Testis (tissue), 2 donors: ENCODE measurements at regions not wholly inside any gene's neighbourhood (a gene's known extent, or its start where the extent isn't known, plus 50 kb on each side); places are given as distances from the start of the nearest gene placed in this dataset.

Source experiments
- POLR2A ChIP-seq: fragments of 450-650 bp; IDR thresholded peaks from one replicate; pipeline ENCODE4 v1.6.1; 2017; ENCODE audit warnings: antibody characterized with exemption, mild to moderate bottlenecking, moderate library complexity
- TF ChIP-seq, protein P1 (sequence below), 3 experiments: fragments of 450-650 bp in 2 of 3; fragments of 200-600 bp in 1 of 3; sonication (generic) in 1 of 3; IDR thresholded peaks; one replicate each; pipeline ENCODE4 v1.5.1; 2016 to 2019; ENCODE audit warnings: antibody characterized with exemption in 3 of 3, mild to moderate bottlenecking in 2 of 3, moderate library complexity in 1 of 3

DNA sequence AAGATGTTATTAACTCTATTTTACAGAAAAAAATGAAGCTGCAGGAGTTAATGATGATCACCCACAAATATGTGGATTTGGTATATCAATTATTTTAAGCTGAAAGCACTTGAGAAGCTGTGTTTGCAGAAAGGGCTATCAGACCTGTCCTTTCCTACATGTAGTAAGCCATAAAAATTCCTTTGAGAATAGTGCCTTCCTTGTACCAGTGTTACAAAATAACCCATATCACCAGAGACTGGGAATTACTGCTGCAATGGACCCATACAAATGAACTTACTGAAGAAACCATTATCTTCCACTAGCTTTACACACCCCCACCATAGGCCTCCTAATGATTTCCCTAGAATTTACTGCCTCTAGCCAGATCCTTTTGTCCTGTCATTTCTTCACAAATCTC is 99.2 kb upstream of the ZRANB2 start:
- TF ChIP-seq, protein P1, sequence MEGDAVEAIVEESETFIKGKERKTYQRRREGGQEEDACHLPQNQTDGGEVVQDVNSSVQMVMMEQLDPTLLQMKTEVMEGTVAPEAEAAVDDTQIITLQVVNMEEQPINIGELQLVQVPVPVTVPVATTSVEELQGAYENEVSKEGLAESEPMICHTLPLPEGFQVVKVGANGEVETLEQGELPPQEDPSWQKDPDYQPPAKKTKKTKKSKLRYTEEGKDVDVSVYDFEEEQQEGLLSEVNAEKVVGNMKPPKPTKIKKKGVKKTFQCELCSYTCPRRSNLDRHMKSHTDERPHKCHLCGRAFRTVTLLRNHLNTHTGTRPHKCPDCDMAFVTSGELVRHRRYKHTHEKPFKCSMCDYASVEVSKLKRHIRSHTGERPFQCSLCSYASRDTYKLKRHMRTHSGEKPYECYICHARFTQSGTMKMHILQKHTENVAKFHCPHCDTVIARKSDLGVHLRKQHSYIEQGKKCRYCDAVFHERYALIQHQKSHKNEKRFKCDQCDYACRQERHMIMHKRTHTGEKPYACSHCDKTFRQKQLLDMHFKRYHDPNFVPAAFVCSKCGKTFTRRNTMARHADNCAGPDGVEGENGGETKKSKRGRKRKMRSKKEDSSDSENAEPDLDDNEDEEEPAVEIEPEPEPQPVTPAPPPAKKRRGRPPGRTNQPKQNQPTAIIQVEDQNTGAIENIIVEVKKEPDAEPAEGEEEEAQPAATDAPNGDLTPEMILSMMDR (IDR thresholded peaks at IDR 0.05), result no peak
- TF ChIP-seq POLR2A, result no peak
